Psoas muscle (tissue), 7 donors: ENCODE measurements at regions not wholly inside any gene's neighbourhood (a gene's known extent, or its start where the extent isn't known, plus 50 kb on each side); places are given as distances from the start of the nearest gene placed in this dataset.

Experiments used
- ATAC-seq, 4 donors: fragments of 200-7000 bp; cut with Tn5 transposase; one replicate each; pipeline ENCODE4 v1.9.1; 2020; ENCODE audit warnings: moderate library complexity in 3 of 4, mild to moderate bottlenecking in 2 of 4
- DNase-seq, 2 donors: peaks; one replicate each; pipeline ENCODE4 v3.0.0-alpha.2; 2020
- H3K27ac ChIP-seq: fragments of 200-600 bp; one replicate; pipeline ENCODE4 v1.8.0; 2022
- H3K27me3 ChIP-seq, 3 donors: fragments of 200-600 bp in 1 of 3; one replicate each; pipeline versions ENCODE4 v1.6.1 to v1.8.0; 2013 to 2022; ENCODE audit warnings: low read length in 2 of 3, mild to moderate bottlenecking in 2 of 3, moderate library complexity in 1 of 3; ENCODE audit not compliant: insufficient read depth in 3 of 3
- H3K36me3 ChIP-seq, 2 donors: fragments of 200-600 bp in 1 of 2; one replicate each; pipeline versions ENCODE4 v1.6.1 to v1.8.0; 2013 to 2022; ENCODE audit warnings: low read depth in 1 of 2, mild to moderate bottlenecking in 1 of 2, moderate library complexity in 1 of 2; ENCODE audit not compliant: insufficient read depth in 1 of 2
- H3K4me1 ChIP-seq: fragments of 200-600 bp; one replicate; pipeline ENCODE4 v1.8.0; 2022
- H3K4me3 ChIP-seq: fragments of 200-600 bp; one replicate; pipeline ENCODE4 v1.8.0; 2022; ENCODE audit warnings: mild to moderate bottlenecking
- H3K9me3 ChIP-seq: fragments of 200-600 bp; one replicate; pipeline ENCODE4 v1.8.0; 2022
- CTCF ChIP-seq: fragments of 200-600 bp; IDR thresholded peaks from one replicate; pipeline ENCODE4 v1.8.0; 2022; ENCODE audit warnings: antibody characterized with exemption
- WGBS, 3 donors: extraction: QIAGEN DNeasy Blood & Tissue Kit; methylation state at CpG; one replicate each; pipeline versions ENCODE4 v1.1.6 to v1.1.7; 2013; 5-methylcytosine and 5-hydroxymethylcytosine counted together
- intact Hi-C, 2 donors: fragments of 100-400 bp; cut with DNase I; formaldehyde crosslinking; loops; one replicate each; pipeline versions ENCODE4 v1.11.0 to v1.14.2; 2022
- donor health status: healthy with polysubstance abuse.
- donor health status: DM: no; HTN: no; CAD: no; lungs with moderate emphysema.
- donor health status: Bipolar disorder and iron deficiency.
- donor health status: healthy.
- donor health status: DM: yes; HTN: yes; CAD: no.
- donor health status: DM: no; HTN: no; CAD: no.
- donor health status: DM: yes; HTN: yes; CAD: no.

- peaks cover 0 to 3% (median 0%) of the 10 kb centered on the region in 3 donors for H3K27me3 ChIP-seq
- H3K4me3 ChIP-seq = no peak overlapping the region
- ATAC-seq = no peak
- WGBS, 3 donors = 46 to 63% (median 51%) methylated on average over 5 of the region's 5 CpGs
- intact Hi-C loops = no loop called here
- TF ChIP-seq CTCF = no peak
- H3K4me1 ChIP-seq = no peaks in the 10 kb centered on the region
- H3K36me3 ChIP-seq = no peaks in the 10 kb centered on the region
- no peaks in the 10 kb centered on the region for H3K9me3 ChIP-seq
- no peak overlapping the region for H3K27ac ChIP-seq
- no peak for DNase-seq
Measured at GRCh38 chr3:182000447-182000846, 288.7 kb downstream of the SOX2 start.

GRCh38 chr3:182005219-182005618 is 293.5 kb downstream of the SOX2 start:
- Histone ChIP-seq H3K27me3 (no peaks in the 10 kb centered on the region), H3K4me3 (no peak overlapping the region), H3K9me3 (no peaks in the 10 kb centered on the region), H3K4me1 (no peaks in the 10 kb centered on the region), H3K27ac (no peak overlapping the region), H3K36me3 (no peaks in the 10 kb centered on the region)
- TF ChIP-seq CTCF = no peak
- DNase-seq (no peak), ATAC-seq (no peak)
- intact Hi-C loops = loop anchor here in 1 of 2 donors (2.0 kb wide), 1 partner anchor 36 kb away; no protein-coding TSS in a partner anchor
- WGBS, 3 donors = 66 to 73% (median 71%) methylated on average over 3 of the region's 3 CpGs

GRCh38 chr3:182005701-182006100 is 294.0 kb downstream of the SOX2 start:
- TF ChIP-seq CTCF = no peak
- 54 to 58% (median 57%) methylated on average over 5 of the region's 5 CpGs for WGBS, 3 donors
- Histone ChIP-seq H3K9me3 (no peaks in the 10 kb centered on the region), H3K4me3 (no peak overlapping the region), H3K27ac (no peak overlapping the region), H3K36me3 (no peaks in the 10 kb centered on the region), H3K4me1 (no peaks in the 10 kb centered on the region), H3K27me3 (no peaks in the 10 kb centered on the region)
- DNase-seq = no peak
- no peak for ATAC-seq
- intact Hi-C loops = loop anchor here in 1 of 2 donors (2.0 kb wide), 1 partner anchor 35 kb away; no protein-coding TSS in a partner anchor

GRCh38 chr3:182006431-182006830 is 294.7 kb downstream of the SOX2 start:
- Histone ChIP-seq H3K4me1 (no peaks in the 10 kb centered on the region), H3K9me3 (no peaks in the 10 kb centered on the region), H3K27ac (no peak overlapping the region), H3K36me3 (no peaks in the 10 kb centered on the region), H3K27me3 (no peaks in the 10 kb centered on the region), H3K4me3 (no peak overlapping the region)
- ATAC-seq = no peak
- intact Hi-C loops = no loop called here
- TF ChIP-seq CTCF = no peak
- no peak for DNase-seq
- 65 to 67% (median 66%) methylated on average over 4 of the region's 4 CpGs for WGBS, 3 donors

- Histone ChIP-seq H3K9me3 (no peaks in the 10 kb centered on the region), H3K4me1 (no peaks in the 10 kb centered on the region), H3K27me3 (no peaks in the 10 kb centered on the region), H3K4me3 (no peak overlapping the region), H3K27ac (no peak overlapping the region), H3K36me3 (no peaks in the 10 kb centered on the region)
- DNase-seq (no peak), ATAC-seq (no peak)
- intact Hi-C loops = no loop called here
- WGBS, 3 donors = 73 to 79% (median 75%) methylated on average over 5 of the region's 5 CpGs
- TF ChIP-seq CTCF = no peak
Measured at GRCh38 chr3:182007441-182007840, 295.7 kb downstream of the SOX2 start.
